RPMI8226 (cell line): ENCODE measurements at regions not wholly inside any gene's neighbourhood (a gene's known extent, or its start where the extent isn't known, plus 50 kb on each side); places are given as distances from the start of the nearest gene placed in this dataset.

Experiments used
- DNase-seq: peaks from one replicate; pipeline ENCODE4 v3.0.0-alpha.2; 2015

- no peak for DNase-seq
Measured at GRCh38 chr17:54009502-54009901, 186.8 kb downstream of the KIF2B start.

- DNase-seq, result no peak
Measured at GRCh38 chr17:54013072-54013471, 190.3 kb downstream of the KIF2B start.

- DNase-seq, result no peak
Measured at GRCh38 chr17:54015734-54016133, 193.0 kb downstream of the KIF2B start.

GRCh38 chr17:54021418-54021817 lies 198.7 kb downstream of the KIF2B start:
- no peak for DNase-seq

- no peak for DNase-seq
Measured at GRCh38 chr17:54028986-54029580, 206.4 kb downstream of the KIF2B start.

GRCh38 chr17:54029986-54030385 lies 207.3 kb downstream of the KIF2B start:
- no peak for DNase-seq

GRCh38 chr17:54046570-54046969 lies 223.8 kb downstream of the KIF2B start:
- DNase-seq, result no peak

- DNase-seq, result no peak
Measured at GRCh38 chr17:54063639-54064038, 240.9 kb downstream of the KIF2B start.

- no peak for DNase-seq
Measured at GRCh38 chr17:54085020-54085419, 262.3 kb downstream of the KIF2B start.

- no peak for DNase-seq
Measured at GRCh38 chr17:54085934-54086333, 263.2 kb downstream of the KIF2B start.

GRCh38 chr17:54096216-54096615 lies 273.5 kb downstream of the KIF2B start:
- no peak for DNase-seq

- no peak for DNase-seq
Measured at GRCh38 chr17:54099221-54099620, 276.5 kb downstream of the KIF2B start.

GRCh38 chr17:54102246-54102645 lies 279.5 kb downstream of the KIF2B start:
- DNase-seq, result no peak

- DNase-seq, result no peak
Measured at GRCh38 chr17:54111576-54111975, 288.8 kb downstream of the KIF2B start.

- DNase-seq, result no peak
Measured at GRCh38 chr17:54117452-54117851, 294.7 kb downstream of the KIF2B start.

- no peak for DNase-seq
Measured at GRCh38 chr17:54124456-54124855, 301.7 kb downstream of the KIF2B start.

- DNase-seq, result no peak
Measured at GRCh38 chr17:54153423-54153822, 330.7 kb downstream of the KIF2B start.

GRCh38 chr17:54157542-54157941 lies 334.8 kb downstream of the KIF2B start:
- DNase-seq, result no peak

GRCh38 chr17:54172096-54172984 lies 349.6 kb downstream of the KIF2B start:
- peak; percentile 26 for DNase-seq

- no peak for DNase-seq
Measured at GRCh38 chr17:54172985-54173316, 350.2 kb downstream of the KIF2B start.

GRCh38 chr17:54177606-54178308 lies 355.0 kb downstream of the KIF2B start:
- DNase-seq, result no peak

GRCh38 chr17:54180950-54181349 lies 358.2 kb downstream of the KIF2B start:
- DNase-seq, result no peak

- DNase-seq, result no peak
Measured at GRCh38 chr17:54191261-54191660, 368.5 kb downstream of the KIF2B start.

GRCh38 chr17:54194268-54194667 lies 371.5 kb downstream of the KIF2B start:
- no peak for DNase-seq
